ENCODE measurements at regions not wholly inside any gene's neighbourhood (a gene's known extent, or its start where the extent isn't known, plus 50 kb on each side); places are given as distances from the start of the nearest gene placed in this dataset.

GRCh38 chr6:113356139-113356538 is 501.0 kb upstream of the MARCKS start (continued):
- TF ChIP-seq REST (IDR thresholded peaks at IDR 0.05; ENCODE audit: unreplicated experiment), result no peak
- no peak for TF ChIP-seq CTCF (conservative IDR thresholded peaks at IDR 0.05; ENCODE audit: low read depth in 2 of 2)
- TF ChIP-seq STAT1 (IDR thresholded peaks at IDR 0.05; ENCODE audit: unreplicated experiment), result no peak
- no peak for TF ChIP-seq EZH2 (IDR thresholded peaks at IDR 0.05; ENCODE audit: low read depth, unreplicated experiment)
- TF ChIP-seq EZH2phosphoT487 (IDR thresholded peaks at IDR 0.05; ENCODE audit: unreplicated experiment), result no peak
- TF ChIP-seq CREB1 (CRISPR knock-in tag; IDR thresholded peaks at IDR 0.05; ENCODE audit: low read depth), result no peak
- TF ChIP-seq ETS1 (IDR thresholded peaks at IDR 0.05), result no peak
- TF ChIP-seq JUNB (IDR thresholded peaks at IDR 0.05; ENCODE audit: unreplicated experiment), result no peak

GRCh38 chr6:113357041-113357440 is 500.1 kb upstream of the MARCKS start:
- no peak for ATAC-seq

More at GRCh38 chr6:113357041-113357440, 500.1 kb upstream of the MARCKS start:
- Histone ChIP-seq H3K36me3 (ENCODE audit: insufficient read depth) (no peaks in the 10 kb centered on the region), H3K9me2 (ENCODE audit: insufficient read depth) (peaks cover 7% of the 10 kb centered on the region; the same call in 1 of the 2 replicates), H3K4me3 (no peak overlapping the region), H3K4me2 (no peak overlapping the region), H3K79me2 (replicated peaks; ENCODE audit: insufficient read depth) (no peaks in the 10 kb centered on the region), H3K27ac (ENCODE audit: low read depth) (no peak overlapping the region), H2AFZ (no peak overlapping the region), H3F3A (replicated peaks; ENCODE audit: low read depth) (no peaks in the 10 kb centered on the region), H4K20me1 (replicated peaks; ENCODE audit: insufficient read depth) (no peaks in the 10 kb centered on the region), H3K27me3 (ENCODE audit: insufficient read depth) (no peaks in the 10 kb centered on the region), H3K4me1 (ENCODE audit: insufficient read depth) (peaks cover 22% of the 10 kb centered on the region)
- DNase-seq (ENCODE audit: low spot score), result no peak
- Mint-ChIP-seq H3K36me3 (ENCODE audit: low read depth) (no peaks in the 10 kb centered on the region), H3K4me3 (no peak overlapping the region), H3K27ac (no peak overlapping the region), H3K27me3 (ENCODE audit: insufficient read depth, low read depth, poor library complexity) (no peaks in the 10 kb centered on the region), H3K9me3 (no peaks in the 10 kb centered on the region), H3K4me1 (peaks cover 20% of the 10 kb centered on the region)
- TF ChIP-seq POLR2AphosphoS5 (IDR thresholded peaks at IDR 0.05; ENCODE audit: low read depth) (no peak), JUNB (IDR thresholded peaks at IDR 0.05; ENCODE audit: unreplicated experiment) (no peak), STAT1 (IDR thresholded peaks at IDR 0.05; ENCODE audit: unreplicated experiment) (no peak), ZNF462 (CRISPR knock-in tag; IDR thresholded peaks at IDR 0.05) (no peak), EZH2 (IDR thresholded peaks at IDR 0.05; ENCODE audit: low read depth, unreplicated experiment) (no peak), ZNF114 (CRISPR knock-in tag; IDR thresholded peaks at IDR 0.05) (no peak)
